ENCODE measurements at regions not wholly inside any gene's neighbourhood (a gene's known extent, or its start where the extent isn't known, plus 50 kb on each side); places are given as distances from the start of the nearest gene placed in this dataset.

- TF ChIP-seq, protein P1, sequence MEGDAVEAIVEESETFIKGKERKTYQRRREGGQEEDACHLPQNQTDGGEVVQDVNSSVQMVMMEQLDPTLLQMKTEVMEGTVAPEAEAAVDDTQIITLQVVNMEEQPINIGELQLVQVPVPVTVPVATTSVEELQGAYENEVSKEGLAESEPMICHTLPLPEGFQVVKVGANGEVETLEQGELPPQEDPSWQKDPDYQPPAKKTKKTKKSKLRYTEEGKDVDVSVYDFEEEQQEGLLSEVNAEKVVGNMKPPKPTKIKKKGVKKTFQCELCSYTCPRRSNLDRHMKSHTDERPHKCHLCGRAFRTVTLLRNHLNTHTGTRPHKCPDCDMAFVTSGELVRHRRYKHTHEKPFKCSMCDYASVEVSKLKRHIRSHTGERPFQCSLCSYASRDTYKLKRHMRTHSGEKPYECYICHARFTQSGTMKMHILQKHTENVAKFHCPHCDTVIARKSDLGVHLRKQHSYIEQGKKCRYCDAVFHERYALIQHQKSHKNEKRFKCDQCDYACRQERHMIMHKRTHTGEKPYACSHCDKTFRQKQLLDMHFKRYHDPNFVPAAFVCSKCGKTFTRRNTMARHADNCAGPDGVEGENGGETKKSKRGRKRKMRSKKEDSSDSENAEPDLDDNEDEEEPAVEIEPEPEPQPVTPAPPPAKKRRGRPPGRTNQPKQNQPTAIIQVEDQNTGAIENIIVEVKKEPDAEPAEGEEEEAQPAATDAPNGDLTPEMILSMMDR (conservative IDR thresholded peaks at IDR 0.05 in 1 of 2, IDR thresholded peaks at IDR 0.05 in 1 of 2; ENCODE audit: extremely low read depth in 1 of 2, insufficient read depth in 1 of 2, low read depth in 1 of 2, low read length in 2 of 2): no peak
- TF ChIP-seq EZH2 (IDR thresholded peaks at IDR 0.05; ENCODE audit: borderline replicate concordance, low read length): no peak
Observed at GRCh38 chr5:99775189-99775588, 760.0 kb upstream of the FAM174A start.

Data from mammary epithelial cell (primary cell).